K562 (cell line): ENCODE measurements at regions not wholly inside any gene's neighbourhood (a gene's known extent, or its start where the extent isn't known, plus 50 kb on each side); places are given as distances from the start of the nearest gene placed in this dataset.

Source experiments
- CTBP1 ChIP-seq: fragments of 450-650 bp; IDR thresholded peaks from 2 replicates; pipeline ENCODE4 v1.6.1; 2016; ENCODE audit warnings: borderline replicate concordance
- POLR2A ChIP-seq: fragments of 450-650 bp; conservative IDR thresholded peaks from 2 replicates; pipeline ENCODE4 v1.6.1; 2016
- TF ChIP-seq, protein P1 (sequence below): sonication (generic); IDR thresholded peaks from 2 replicates; pipeline ENCODE4 v1.6.1; 2016

DNA sequence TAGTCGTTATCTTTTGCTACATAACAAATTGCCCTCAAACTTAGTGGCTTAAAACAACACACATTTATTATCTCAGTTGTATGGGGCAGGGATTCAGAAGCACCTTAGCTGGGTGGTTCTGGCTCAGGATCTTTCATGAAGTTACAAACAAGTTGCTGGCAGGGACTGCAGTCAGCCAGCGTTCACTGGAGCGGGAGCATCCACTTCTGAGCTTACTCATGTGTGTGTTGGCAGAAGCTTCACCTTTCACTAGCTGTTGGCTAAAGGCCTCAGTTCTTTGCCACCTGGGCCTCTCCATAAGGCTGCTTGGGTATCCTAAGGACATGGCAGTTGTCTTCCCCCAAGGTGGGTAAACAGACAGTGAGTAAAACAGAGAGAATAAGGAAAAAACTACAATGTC is 365.7 kb downstream of the RPS29 start:
- TF ChIP-seq, protein P1, sequence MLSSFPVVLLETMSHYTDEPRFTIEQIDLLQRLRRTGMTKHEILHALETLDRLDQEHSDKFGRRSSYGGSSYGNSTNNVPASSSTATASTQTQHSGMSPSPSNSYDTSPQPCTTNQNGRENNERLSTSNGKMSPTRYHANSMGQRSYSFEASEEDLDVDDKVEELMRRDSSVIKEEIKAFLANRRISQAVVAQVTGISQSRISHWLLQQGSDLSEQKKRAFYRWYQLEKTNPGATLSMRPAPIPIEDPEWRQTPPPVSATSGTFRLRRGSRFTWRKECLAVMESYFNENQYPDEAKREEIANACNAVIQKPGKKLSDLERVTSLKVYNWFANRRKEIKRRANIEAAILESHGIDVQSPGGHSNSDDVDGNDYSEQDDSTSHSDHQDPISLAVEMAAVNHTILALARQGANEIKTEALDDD, result no peak
- TF ChIP-seq POLR2A, result no peak
- no peak for TF ChIP-seq CTBP1
